Fibroblast of lung (primary cell): ENCODE measurements at regions not wholly inside any gene's neighbourhood (a gene's known extent, or its start where the extent isn't known, plus 50 kb on each side); places are given as distances from the start of the nearest gene placed in this dataset.

Source experiments
- DNase-seq, 2 donors: peaks; one replicate each; pipeline versions ENCODE4 v3.0.0 to v3.0.0-alpha.2; 2010; ENCODE audit warnings: low read depth in 2 of 2
- H2AFZ ChIP-seq: 2 replicates; pipeline ENCODE4 v1.5.1; 2012; ENCODE audit warnings: low read length, control low read depth, inconsistent platforms
- H3K27ac ChIP-seq: 2 replicates; pipeline ENCODE4 v1.5.1; 2011; ENCODE audit warnings: low read length, control low read depth; ENCODE audit not compliant: insufficient read depth
- H3K27me3 ChIP-seq: 2 replicates; pipeline ENCODE4 v1.5.1; 2011; ENCODE audit warnings: mild to moderate bottlenecking, low read length; ENCODE audit not compliant: control insufficient read depth, insufficient read depth
- H3K36me3 ChIP-seq: 2 replicates; pipeline ENCODE4 v1.5.1; 2011; ENCODE audit warnings: low read length; ENCODE audit not compliant: control insufficient read depth, insufficient read depth
- H3K4me1 ChIP-seq: 2 replicates; pipeline ENCODE4 v1.5.1; 2011; ENCODE audit warnings: low read length; ENCODE audit not compliant: control insufficient read depth, insufficient read depth; ENCODE audit errors: extremely low read depth
- H3K4me2 ChIP-seq: 2 replicates; pipeline ENCODE4 v1.5.1; 2011; ENCODE audit warnings: low read length, control low read depth; ENCODE audit not compliant: insufficient read depth; ENCODE audit errors: extremely low read depth
- H3K4me3 ChIP-seq, 4 experiments: fragments of 200-600 bp in 1 of 4; sonication (generic) in 1 of 4; replicated peaks in 1 of 4; 2 replicates each; pipeline ENCODE4 v1.5.1; 2011 to 2016; ENCODE audit warnings: low read length in 4 of 4, low read depth in 3 of 4, mild to moderate bottlenecking in 3 of 4, control low read depth in 2 of 4, inconsistent platforms in 1 of 4, mixed read lengths in 1 of 4; ENCODE audit not compliant: insufficient read depth in 1 of 4; ENCODE audit errors: control extremely low read depth in 1 of 4
- H3K79me2 ChIP-seq: 2 replicates; pipeline ENCODE4 v1.5.1; 2012; ENCODE audit warnings: mild to moderate bottlenecking, low read length, inconsistent platforms; ENCODE audit not compliant: control insufficient read depth, insufficient read depth
- H3K9ac ChIP-seq: 2 replicates; pipeline ENCODE4 v1.5.1; 2011; ENCODE audit warnings: mild to moderate bottlenecking, low read length, control low read depth; ENCODE audit not compliant: insufficient read depth
- H3K9me3 ChIP-seq: 2 replicates; pipeline ENCODE4 v1.5.1; 2012; ENCODE audit warnings: low read depth, low read length; ENCODE audit not compliant: control insufficient read depth, insufficient read depth
- H4K20me1 ChIP-seq: 2 replicates; pipeline ENCODE4 v1.5.1; 2011; ENCODE audit warnings: low read length; ENCODE audit not compliant: control insufficient read depth, insufficient read depth; ENCODE audit errors: extremely low read depth
- CTCF ChIP-seq, 2 donors: IDR thresholded peaks in 1 of 2; conservative IDR thresholded peaks in 1 of 2; 1 replicate in 1 of 2; 2 replicates in 1 of 2; pipeline ENCODE4 v1.5.1; 2011 to 2012; ENCODE audit warnings: low read length in 2 of 2, control low read depth in 1 of 2, inconsistent platforms in 1 of 2, low read depth in 1 of 2, mild to moderate bottlenecking in 1 of 2
- EZH2 ChIP-seq: IDR thresholded peaks from 2 replicates; pipeline ENCODE4 v1.5.1; 2012; ENCODE audit warnings: low read length, control low read depth, mild to moderate bottlenecking; ENCODE audit errors: missing control alignments

GRCh38 chr9:115495836-115496235 lies 377.9 kb upstream of the TNC start:
- Histone ChIP-seq H3K27ac (no peak overlapping the region), H4K20me1 (no peaks in the 10 kb centered on the region), H3K4me3 (no peak overlapping the region), H3K36me3 (no peaks in the 10 kb centered on the region), H3K27me3 (no peaks in the 10 kb centered on the region), H3K79me2 (no peaks in the 10 kb centered on the region), H3K4me1 (no peaks in the 10 kb centered on the region), H3K9me3 (no peaks in the 10 kb centered on the region), H2AFZ (no peak overlapping the region), H3K9ac (no peak overlapping the region), H3K4me2 (no peak overlapping the region)
- no peak for DNase-seq
- no peak for TF ChIP-seq EZH2
- TF ChIP-seq CTCF (conservative IDR thresholded peaks at IDR 0.05 in 1 of 2, IDR thresholded peaks at IDR 0.05 in 1 of 2; ENCODE audit: low read depth in 1 of 2, low read length in 2 of 2), result no peak

- no peak overlapping the region for H3K4me2 ChIP-seq
- no peaks in the 10 kb centered on the region for H3K79me2 ChIP-seq
- no peaks in the 10 kb centered on the region for H3K4me1 ChIP-seq
- TF ChIP-seq CTCF (conservative IDR thresholded peaks at IDR 0.05 in 1 of 2, IDR thresholded peaks at IDR 0.05 in 1 of 2; ENCODE audit: low read depth in 1 of 2, low read length in 2 of 2) (no peak), EZH2 (no peak)
- no peaks in the 10 kb centered on the region for H3K36me3 ChIP-seq
- no peak for DNase-seq
- H3K27me3 ChIP-seq, result no peaks in the 10 kb centered on the region
- no peak overlapping the region for H2AFZ ChIP-seq
- no peak overlapping the region for H3K4me3 ChIP-seq
- H3K9me3 ChIP-seq, result no peaks in the 10 kb centered on the region
- H4K20me1 ChIP-seq, result no peaks in the 10 kb centered on the region
- H3K9ac ChIP-seq, result no peak overlapping the region
- H3K27ac ChIP-seq, result no peak overlapping the region
These were observed 380.3 kb upstream of the TNC start for GRCh38 chr9:115498303-115498702.

GRCh38 chr9:115507148-115507547 lies 389.2 kb upstream of the TNC start:
- H3K9ac ChIP-seq, result no peak overlapping the region
- no peaks in the 10 kb centered on the region for H4K20me1 ChIP-seq
- no peak overlapping the region for H3K4me3 ChIP-seq
- H3K4me2 ChIP-seq, result no peak overlapping the region
- TF ChIP-seq CTCF (conservative IDR thresholded peaks at IDR 0.05 in 1 of 2, IDR thresholded peaks at IDR 0.05 in 1 of 2; ENCODE audit: low read depth in 1 of 2, low read length in 2 of 2) (no peak), EZH2 (no peak)
- H3K4me1 ChIP-seq, result no peaks in the 10 kb centered on the region
- no peak overlapping the region for H3K27ac ChIP-seq
- DNase-seq, result no peak
- no peaks in the 10 kb centered on the region for H3K79me2 ChIP-seq
- H3K9me3 ChIP-seq, result no peaks in the 10 kb centered on the region
- H2AFZ ChIP-seq, result no peak overlapping the region
- H3K27me3 ChIP-seq, result no peaks in the 10 kb centered on the region
- H3K36me3 ChIP-seq, result no peaks in the 10 kb centered on the region
